ENCODE measurements at regions not wholly inside any gene's neighbourhood (a gene's known extent, or its start where the extent isn't known, plus 50 kb on each side); places are given as distances from the start of the nearest gene placed in this dataset.
"Not testable (repeated sequence)": the region's sequence is repeated elsewhere in the genome, so short reads cannot be mapped to it uniquely, and the experiment has no call there.

DNA sequence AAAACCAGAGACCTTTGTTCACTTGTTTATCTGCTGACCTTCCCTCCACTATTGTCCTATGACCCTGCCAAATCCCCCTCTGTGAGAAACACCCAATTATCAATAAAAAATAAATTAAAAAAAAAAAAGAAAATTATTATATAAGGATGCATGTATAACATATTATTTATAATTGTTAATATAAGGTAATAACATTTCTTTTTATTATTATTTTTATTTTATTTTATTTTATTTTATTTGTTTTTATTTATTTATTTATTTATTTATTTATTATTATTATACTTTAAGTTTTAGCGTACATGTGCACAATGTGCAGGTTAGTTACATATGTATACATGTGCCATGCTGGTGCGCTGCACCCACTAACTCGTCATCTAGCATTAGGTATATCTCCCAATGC lies 672.9 kb upstream of the IMPG1 start:
- intact Hi-C loops (cut with DNase I); H3K27ac ChIP-seq (ENCODE audit: low read depth in 1 of 2, low read length in 2 of 2): not testable (repeated sequence)
- 95 to 100% methylated on average over 1 to 3 of the region's 3 CpGs for WGBS, 2 donors

DNA sequence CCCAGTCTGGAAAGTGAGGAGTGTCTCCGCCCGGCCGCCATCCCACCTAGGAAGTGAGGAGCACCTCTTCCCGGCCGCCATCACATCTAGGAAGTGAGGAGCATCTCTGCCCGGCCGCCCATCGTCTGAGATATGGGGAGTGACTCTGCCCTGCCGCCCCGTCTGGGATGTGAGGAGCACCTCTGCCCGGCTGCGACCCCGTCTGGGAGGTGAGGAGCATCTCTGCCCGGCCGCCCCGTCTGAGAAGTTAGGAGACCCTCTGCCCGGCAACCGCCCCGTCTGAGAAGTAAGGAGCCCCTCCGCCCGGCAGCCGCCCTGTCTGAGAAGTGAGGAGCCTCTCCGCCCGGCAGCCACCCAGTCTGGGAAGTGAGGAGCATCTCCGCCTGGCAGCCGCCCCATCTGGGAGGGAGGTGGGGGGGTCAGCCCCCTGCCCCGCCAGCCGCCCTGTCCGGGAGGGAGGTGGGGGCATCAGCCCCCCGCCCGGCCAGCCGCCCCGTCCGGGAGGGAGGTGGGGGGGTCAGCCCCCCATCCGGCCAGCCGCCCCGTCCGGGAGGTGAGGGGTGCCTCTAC lies 671.8 kb upstream of the IMPG1 start:
- H3K27ac ChIP-seq (ENCODE audit: low read depth in 1 of 2, low read length in 2 of 2); DNase-seq; H3K4me1 ChIP-seq (ENCODE audit: control insufficient read depth in 1 of 2, insufficient read depth in 2 of 2, low read length in 2 of 2); ATAC-seq (ENCODE audit: low FRiP score); H3K4me3 ChIP-seq (ENCODE audit: low read length in 2 of 2); H3K9me3 ChIP-seq (ENCODE audit: control insufficient read depth, low read length); H3K27me3 ChIP-seq (ENCODE audit: control insufficient read depth in 1 of 2, insufficient read depth in 2 of 2, low read length in 1 of 2); H3K36me3 ChIP-seq (ENCODE audit: control insufficient read depth in 1 of 2, insufficient read depth in 2 of 2, low read length in 1 of 2); intact Hi-C loops (cut with DNase I): not testable (repeated sequence)
- 76 to 92% methylated on average over 5 to 38 of the region's 38 CpGs for WGBS, 2 donors

More for the DNA sequence above, 672.9 kb upstream of the IMPG1 start:
- H3K4me1 ChIP-seq (ENCODE audit: control insufficient read depth in 1 of 2, insufficient read depth in 2 of 2, low read length in 2 of 2); H3K27me3 ChIP-seq (ENCODE audit: control insufficient read depth in 1 of 2, insufficient read depth in 2 of 2, low read length in 1 of 2); ATAC-seq (ENCODE audit: low FRiP score); H3K36me3 ChIP-seq (ENCODE audit: control insufficient read depth in 1 of 2, insufficient read depth in 2 of 2, low read length in 1 of 2); H3K4me3 ChIP-seq (ENCODE audit: low read length in 2 of 2); H3K9me3 ChIP-seq (ENCODE audit: control insufficient read depth, low read length); DNase-seq: not testable (repeated sequence)

DNA sequence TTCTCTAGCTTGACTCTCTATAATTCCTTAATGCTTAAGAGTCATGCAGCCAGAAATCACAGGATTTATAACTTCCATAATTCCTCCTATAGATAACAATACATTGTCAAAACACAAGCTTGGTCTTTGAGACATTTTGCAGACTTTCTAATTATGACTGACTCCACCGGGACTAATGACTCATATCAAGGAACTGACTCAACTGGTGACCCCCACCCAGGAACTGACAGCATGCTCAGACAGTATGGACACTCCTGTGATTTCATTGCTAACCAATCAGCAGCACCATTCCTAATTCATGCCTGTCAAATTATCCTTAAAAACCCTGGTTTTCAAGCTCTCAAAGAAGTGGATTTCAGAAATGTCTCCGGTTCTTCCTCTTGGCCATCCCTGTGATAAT lies 670.5 kb upstream of the IMPG1 start:
- DNase-seq (no peak), ATAC-seq (ENCODE audit: low FRiP score) (no peak)
- H3K4me1 ChIP-seq (ENCODE audit: control insufficient read depth in 1 of 2, insufficient read depth in 2 of 2, low read length in 2 of 2) = no peaks in the 10 kb centered on the region
- H3K27ac ChIP-seq (ENCODE audit: low read depth in 1 of 2, low read length in 2 of 2) = no peak overlapping the region
- WGBS, 2 donors = 60 to 62% methylated on average over 2 of the region's 2 CpGs
- no peaks in the 10 kb centered on the region for H3K9me3 ChIP-seq (ENCODE audit: control insufficient read depth, low read length)
- intact Hi-C loops (cut with DNase I) = no loop called here
- H3K4me3 ChIP-seq (ENCODE audit: low read length in 2 of 2) = no peak overlapping the region
- no peaks in the 10 kb centered on the region for H3K36me3 ChIP-seq (ENCODE audit: control insufficient read depth in 1 of 2, insufficient read depth in 2 of 2, low read length in 1 of 2)
- H3K27me3 ChIP-seq (ENCODE audit: control insufficient read depth in 1 of 2, insufficient read depth in 2 of 2, low read length in 1 of 2) = no peaks in the 10 kb centered on the region

DNA sequence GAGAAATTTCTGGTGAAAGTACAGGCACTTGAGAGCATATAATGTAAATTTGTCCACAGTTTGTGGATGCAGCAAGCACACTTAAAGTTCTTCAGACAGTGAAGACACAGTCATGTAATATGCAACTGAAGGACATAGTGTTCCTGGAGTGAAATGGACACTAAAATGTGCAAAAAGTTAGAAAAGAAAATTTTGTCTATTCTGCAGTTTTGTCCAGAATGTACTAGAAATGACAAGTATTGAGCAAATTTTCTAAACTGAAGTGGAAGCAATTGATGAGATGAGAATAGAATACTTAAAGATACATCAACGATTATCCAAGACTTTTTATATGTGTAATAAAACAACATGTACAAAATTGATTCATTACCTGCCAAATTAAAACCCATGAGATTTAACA lies 647.0 kb upstream of the IMPG1 start:
- Histone ChIP-seq H3K36me3 (ENCODE audit: control insufficient read depth in 1 of 2, insufficient read depth in 2 of 2, low read length in 1 of 2) (no peaks in the 10 kb centered on the region), H3K4me3 (ENCODE audit: low read length in 2 of 2) (no peak overlapping the region), H3K27me3 (ENCODE audit: control insufficient read depth in 1 of 2, insufficient read depth in 2 of 2, low read length in 1 of 2) (no peaks in the 10 kb centered on the region), H3K27ac (ENCODE audit: low read depth in 1 of 2, low read length in 2 of 2) (no peak overlapping the region), H3K9me3 (ENCODE audit: control insufficient read depth, low read length) (no peaks in the 10 kb centered on the region), H3K4me1 (ENCODE audit: control insufficient read depth in 1 of 2, insufficient read depth in 2 of 2, low read length in 2 of 2) (no peaks in the 10 kb centered on the region)
- WGBS, 2 donors = 75 to 81% methylated on average over 1 of the region's 1 CpG
- no peak for DNase-seq
- ATAC-seq (ENCODE audit: low FRiP score) = no peak
- intact Hi-C loops (cut with DNase I) = no loop called here

DNA sequence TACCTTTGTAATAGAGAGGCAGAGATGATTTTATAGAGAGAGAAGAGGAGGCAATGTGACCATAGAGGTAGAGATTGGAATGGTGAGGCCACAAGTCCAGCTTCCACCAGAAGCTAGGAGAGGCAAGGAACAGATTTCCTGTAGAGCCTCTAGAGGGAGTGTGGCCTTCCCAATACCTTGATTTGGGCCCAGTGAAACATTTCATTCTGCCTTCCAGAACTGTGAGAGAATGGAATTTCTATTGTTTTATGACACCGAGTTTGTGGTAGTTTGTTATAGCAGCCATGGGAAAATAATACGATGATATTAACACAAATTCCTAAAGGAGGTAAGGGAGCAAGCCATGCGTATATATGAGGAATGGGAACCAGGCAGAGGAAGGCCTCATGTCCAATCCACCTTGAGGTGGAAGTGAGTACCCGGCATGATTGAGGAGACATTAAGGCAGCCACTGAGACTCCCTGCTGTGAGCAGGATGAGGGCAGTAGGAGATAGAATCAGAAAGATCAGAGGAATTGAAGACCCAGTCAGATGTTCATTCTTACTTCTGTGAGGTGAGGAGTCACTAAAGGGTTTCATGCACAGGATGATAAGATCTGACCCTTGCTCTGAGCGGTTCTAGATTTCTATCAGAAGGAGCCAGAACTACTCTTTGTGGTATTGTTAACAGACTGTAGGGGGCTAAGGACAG lies 636.3 kb upstream of the IMPG1 start:
- DNase-seq = no peak
- intact Hi-C loops (cut with DNase I) = no loop called here
- Histone ChIP-seq H3K4me1 (ENCODE audit: control insufficient read depth in 1 of 2, insufficient read depth in 2 of 2, low read length in 2 of 2) (no peaks in the 10 kb centered on the region), H3K4me3 (ENCODE audit: low read length in 2 of 2) (no peak overlapping the region), H3K27ac (ENCODE audit: low read depth in 1 of 2, low read length in 2 of 2) (no peak overlapping the region), H3K27me3 (ENCODE audit: control insufficient read depth in 1 of 2, insufficient read depth in 2 of 2, low read length in 1 of 2) (no peaks in the 10 kb centered on the region), H3K36me3 (ENCODE audit: control insufficient read depth in 1 of 2, insufficient read depth in 2 of 2, low read length in 1 of 2) (no peaks in the 10 kb centered on the region), H3K9me3 (ENCODE audit: control insufficient read depth, low read length) (no peaks in the 10 kb centered on the region)
- ATAC-seq (ENCODE audit: low FRiP score) = no peak
- WGBS, 2 donors = 88 to 90% methylated on average over 5 of the region's 5 CpGs

DNA sequence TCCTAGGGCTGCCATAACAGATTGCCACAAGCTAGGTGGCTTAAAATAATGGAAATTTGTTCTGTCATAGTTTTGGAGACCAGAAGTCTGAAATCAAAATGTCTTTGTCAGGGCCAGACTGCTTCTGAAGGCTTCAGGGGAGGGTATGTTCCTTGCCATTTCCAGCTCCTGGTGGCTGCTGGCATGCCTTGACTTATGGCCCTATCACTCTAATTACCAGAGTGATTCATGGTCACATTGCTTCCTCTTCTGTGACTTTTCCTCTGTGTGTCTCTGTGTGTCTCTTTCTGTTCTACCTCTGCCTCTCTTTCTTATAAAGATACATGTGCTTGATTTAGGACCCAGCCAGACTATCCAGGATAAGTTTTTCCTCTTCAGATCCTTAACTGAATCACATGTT lies 635.2 kb upstream of the IMPG1 start:
- Histone ChIP-seq H3K36me3 (ENCODE audit: control insufficient read depth in 1 of 2, insufficient read depth in 2 of 2, low read length in 1 of 2) (no peaks in the 10 kb centered on the region), H3K9me3 (ENCODE audit: control insufficient read depth, low read length) (no peaks in the 10 kb centered on the region), H3K27me3 (ENCODE audit: control insufficient read depth in 1 of 2, insufficient read depth in 2 of 2, low read length in 1 of 2) (no peaks in the 10 kb centered on the region), H3K4me1 (ENCODE audit: control insufficient read depth in 1 of 2, insufficient read depth in 2 of 2, low read length in 2 of 2) (no peaks in the 10 kb centered on the region), H3K4me3 (ENCODE audit: low read length in 2 of 2) (no peak overlapping the region), H3K27ac (ENCODE audit: low read depth in 1 of 2, low read length in 2 of 2) (no peak overlapping the region)
- intact Hi-C loops (cut with DNase I) = no loop called here
- ATAC-seq (ENCODE audit: low FRiP score) (no peak), DNase-seq (no peak)

DNA sequence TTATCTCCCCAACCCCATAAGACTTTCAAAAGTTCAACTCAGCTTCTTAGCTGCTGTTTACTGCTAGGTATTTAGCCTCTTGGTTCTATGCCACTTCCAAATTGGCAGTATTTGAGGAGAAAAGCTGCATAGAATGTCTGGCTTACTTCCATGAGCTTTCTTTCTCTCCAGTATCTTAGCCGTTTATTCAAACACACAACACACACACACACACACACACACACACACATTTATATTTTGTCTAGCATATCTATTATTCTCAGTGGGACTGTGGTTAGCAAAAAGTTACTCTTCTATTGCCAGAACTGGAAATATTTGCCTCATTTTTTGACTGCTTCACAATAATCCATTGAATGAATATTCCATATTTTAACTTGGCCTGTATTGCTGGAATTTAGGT lies 634.2 kb upstream of the IMPG1 start:
- Histone ChIP-seq H3K36me3 (ENCODE audit: control insufficient read depth in 1 of 2, insufficient read depth in 2 of 2, low read length in 1 of 2) (no peaks in the 10 kb centered on the region), H3K27me3 (ENCODE audit: control insufficient read depth in 1 of 2, insufficient read depth in 2 of 2, low read length in 1 of 2) (no peaks in the 10 kb centered on the region), H3K27ac (ENCODE audit: low read depth in 1 of 2, low read length in 2 of 2) (no peak overlapping the region), H3K4me3 (ENCODE audit: low read length in 2 of 2) (no peak overlapping the region), H3K4me1 (ENCODE audit: control insufficient read depth in 1 of 2, insufficient read depth in 2 of 2, low read length in 2 of 2) (no peaks in the 10 kb centered on the region), H3K9me3 (ENCODE audit: control insufficient read depth, low read length) (no peaks in the 10 kb centered on the region)
- DNase-seq (no peak), ATAC-seq (ENCODE audit: low FRiP score) (no peak)
- WGBS, 2 donors = 3 to 7% methylated on average over 1 of the region's 1 CpG
- intact Hi-C loops (cut with DNase I) = no loop called here

DNA sequence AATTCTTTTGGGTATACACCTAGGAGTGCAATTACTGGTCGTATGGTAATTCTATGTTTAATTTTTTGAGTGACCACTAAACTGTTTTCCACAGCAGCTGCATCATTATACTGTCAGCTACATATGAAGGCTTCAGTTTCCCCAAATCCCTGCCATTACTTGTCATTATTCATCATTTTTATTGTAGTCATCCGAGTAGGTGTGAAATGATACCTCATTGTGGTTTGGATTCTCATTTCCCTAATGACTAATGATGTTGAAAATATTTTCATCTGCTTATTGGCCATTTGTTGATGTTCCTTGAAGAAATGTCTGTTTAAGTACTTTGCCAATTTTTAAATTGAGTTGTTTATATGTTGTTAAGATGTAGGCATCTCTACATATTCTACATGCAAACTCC lies 633.6 kb upstream of the IMPG1 start:
- H3K27me3 ChIP-seq (ENCODE audit: control insufficient read depth in 1 of 2, insufficient read depth in 2 of 2, low read length in 1 of 2) = no peaks in the 10 kb centered on the region
- no peak overlapping the region for H3K27ac ChIP-seq (ENCODE audit: low read depth in 1 of 2, low read length in 2 of 2)
- WGBS, 2 donors = 87 to 91% methylated on average over 2 of the region's 2 CpGs
- H3K4me1 ChIP-seq (ENCODE audit: control insufficient read depth in 1 of 2, insufficient read depth in 2 of 2, low read length in 2 of 2) = no peaks in the 10 kb centered on the region
- ATAC-seq (ENCODE audit: low FRiP score) (no peak), DNase-seq (no peak)
- H3K9me3 ChIP-seq (ENCODE audit: control insufficient read depth, low read length) = no peaks in the 10 kb centered on the region
- intact Hi-C loops (cut with DNase I) = no loop called here
- no peak overlapping the region for H3K4me3 ChIP-seq (ENCODE audit: low read length in 2 of 2)
- no peaks in the 10 kb centered on the region for H3K36me3 ChIP-seq (ENCODE audit: control insufficient read depth in 1 of 2, insufficient read depth in 2 of 2, low read length in 1 of 2)

DNA sequence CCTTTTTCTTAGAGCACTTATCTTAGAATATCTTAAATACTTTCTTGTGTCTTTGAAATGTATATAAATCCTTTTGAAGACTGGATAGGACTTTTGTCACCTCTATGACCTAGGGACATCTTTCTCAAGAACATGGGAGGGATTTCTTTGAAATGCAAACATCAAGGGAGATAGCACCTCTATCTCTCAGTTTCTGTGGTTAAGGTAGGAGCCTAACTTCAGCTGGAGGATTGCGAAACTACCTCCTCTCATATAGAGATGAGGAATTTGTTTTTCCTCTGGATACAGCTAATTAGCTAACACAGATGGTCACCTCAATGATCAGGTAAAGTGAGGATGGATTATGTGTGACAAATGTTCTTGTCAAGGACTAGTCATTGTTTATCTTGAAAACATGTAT lies 631.3 kb upstream of the IMPG1 start:
- Histone ChIP-seq H3K9me3 (ENCODE audit: control insufficient read depth, low read length) (no peaks in the 10 kb centered on the region), H3K36me3 (ENCODE audit: control insufficient read depth in 1 of 2, insufficient read depth in 2 of 2, low read length in 1 of 2) (no peaks in the 10 kb centered on the region), H3K4me3 (ENCODE audit: low read length in 2 of 2) (no peak overlapping the region), H3K27ac (ENCODE audit: low read depth in 1 of 2, low read length in 2 of 2) (no peak overlapping the region), H3K27me3 (ENCODE audit: control insufficient read depth in 1 of 2, insufficient read depth in 2 of 2, low read length in 1 of 2) (no peaks in the 10 kb centered on the region), H3K4me1 (ENCODE audit: control insufficient read depth in 1 of 2, insufficient read depth in 2 of 2, low read length in 2 of 2) (no peaks in the 10 kb centered on the region)
- 92 to 95% methylated on average over 1 of the region's 1 CpG for WGBS, 2 donors
- DNase-seq = no peak
- ATAC-seq (ENCODE audit: low FRiP score) = no peak
- intact Hi-C loops (cut with DNase I) = no loop called here

All from aorta (tissue), 5 donors.